Common myeloid progenitor, CD34-positive (primary cell): ENCODE measurements at regions not wholly inside any gene's neighbourhood (a gene's known extent, or its start where the extent isn't known, plus 50 kb on each side); places are given as distances from the start of the nearest gene placed in this dataset.

Source experiments
- CTCF ChIA-PET: fragments of 350-600 bp; sonication (Branson Sonifier 250); formaldehyde crosslinking; loops from one replicate; lab custom pipeline; 2021; ENCODE audit warnings: antibody characterized with exemption; lab: Charles Lee
- POLR2A ChIA-PET: fragments of 350-600 bp; sonication (Branson Sonifier 250); formaldehyde crosslinking; loops from one replicate; lab custom pipeline; 2021; ENCODE audit warnings: antibody characterized with exemption; lab: Charles Lee
- DNase-seq, 3 donors: peaks; one replicate each; pipeline versions ENCODE4 v3.0.0 to v3.0.0-alpha.2; 2013
- H3K27ac ChIP-seq, 2 experiments: 1 replicate in 1 of 2; 2 replicates in 1 of 2; pipeline ENCODE4 v1.7.0; 2013; ENCODE audit warnings: inconsistent platforms in 2 of 2, low read length in 2 of 2, mild to moderate bottlenecking in 2 of 2, low read depth in 1 of 2, moderate library complexity in 1 of 2; ENCODE audit not compliant: severe bottlenecking in 2 of 2, insufficient read depth in 1 of 2, poor library complexity in 1 of 2
- H3K27me3 ChIP-seq, 5 experiments: replicated peaks in 2 of 5; 1 replicate in 3 of 5; 2 replicates in 2 of 5; pipeline versions ENCODE4 v1.6.1 to v1.7.0; 2013; ENCODE audit warnings: low read length in 4 of 5, mild to moderate bottlenecking in 2 of 5, moderate library complexity in 2 of 5, inconsistent platforms in 1 of 5; ENCODE audit not compliant: insufficient read depth in 5 of 5, control insufficient read depth in 4 of 5
- H3K36me3 ChIP-seq, 4 experiments: 1 replicate in 2 of 4; 2 replicates in 2 of 4; pipeline versions ENCODE4 v1.6.1 to v1.7.0; 2013; ENCODE audit warnings: low read length in 3 of 4, control low read depth in 1 of 4, mild to moderate bottlenecking in 1 of 4; ENCODE audit not compliant: control insufficient read depth in 4 of 4, insufficient read depth in 4 of 4
- H3K4me1 ChIP-seq, 4 experiments: 1 replicate in 3 of 4; 2 replicates in 1 of 4; pipeline versions ENCODE4 v1.6.1 to v1.7.1; 2013; ENCODE audit warnings: low read length in 3 of 4, mild to moderate bottlenecking in 3 of 4, control low read depth in 1 of 4, inconsistent platforms in 1 of 4, moderate library complexity in 1 of 4; ENCODE audit not compliant: control insufficient read depth in 4 of 4, insufficient read depth in 4 of 4; ENCODE audit errors: control extremely low read depth in 1 of 4
- H3K4me3 ChIP-seq, 7 experiments: 1 replicate in 4 of 7; 2 replicates in 3 of 7; pipeline versions ENCODE4 v1.5.1 to v1.7.0; 2013; ENCODE audit warnings: mild to moderate bottlenecking in 7 of 7, low read length in 6 of 7, moderate library complexity in 6 of 7, inconsistent platforms in 2 of 7, low read depth in 2 of 7, control low read depth in 1 of 7; ENCODE audit not compliant: insufficient read depth in 4 of 7, control insufficient read depth in 1 of 7; ENCODE audit errors: extremely low read depth in 1 of 7
- H3K9me3 ChIP-seq, 5 experiments: 1 replicate in 4 of 5; 2 replicates in 1 of 5; pipeline versions ENCODE4 v1.6.1 to v1.7.1; 2013; ENCODE audit warnings: low read length in 4 of 5, mild to moderate bottlenecking in 2 of 5, inconsistent platforms in 1 of 5, low read depth in 1 of 5, moderate library complexity in 1 of 5; ENCODE audit not compliant: control insufficient read depth in 4 of 5, insufficient read depth in 2 of 5; ENCODE audit errors: control extremely low read depth in 1 of 5
- WGBS: methylation state at CpG from one replicate; pipeline ENCODE4 v1.1.5; 2013; ENCODE audit not compliant: insufficient coverage; 5-methylcytosine and 5-hydroxymethylcytosine counted together

DNA sequence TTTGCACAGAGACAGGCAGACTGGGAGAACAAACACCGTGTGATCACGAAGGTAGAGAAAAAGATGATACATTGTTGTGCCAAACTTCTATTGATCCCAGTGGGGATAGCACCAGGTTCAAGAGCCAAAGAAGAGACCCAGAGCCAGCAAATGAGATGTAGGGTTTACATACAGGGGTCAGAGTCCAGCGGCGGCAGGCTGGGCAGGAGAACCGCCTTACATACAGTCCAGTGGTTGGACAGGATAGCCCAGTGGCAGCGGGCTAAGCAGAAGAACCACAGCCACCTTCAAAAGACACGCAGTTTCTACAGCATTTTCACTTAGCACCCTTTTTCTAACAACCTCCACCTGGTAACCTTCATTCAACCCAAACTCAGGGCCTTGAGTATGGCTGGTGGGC lies 932.8 kb downstream of the SLC4A3 start:
- Histone ChIP-seq H3K4me3 (no peak overlapping the region), H3K36me3 (no peaks in the 10 kb centered on the region), H3K9me3 (peaks cover 0 to 2% (median 0%) of the 10 kb centered on the region in 5 experiments), H3K27me3 (no peaks in the 10 kb centered on the region), H3K27ac (no peak overlapping the region), H3K4me1 (no peaks in the 10 kb centered on the region)
- 100% methylated on average over 7 of the region's 7 CpGs for WGBS
- ChIA-PET POLR2A (interaction anchor here (0.6 kb wide), 1 partner anchor 568 kb away, joined by 3 read pairs; no protein-coding TSS in a partner anchor), CTCF (no interaction called here)
- no peak for DNase-seq

DNA sequence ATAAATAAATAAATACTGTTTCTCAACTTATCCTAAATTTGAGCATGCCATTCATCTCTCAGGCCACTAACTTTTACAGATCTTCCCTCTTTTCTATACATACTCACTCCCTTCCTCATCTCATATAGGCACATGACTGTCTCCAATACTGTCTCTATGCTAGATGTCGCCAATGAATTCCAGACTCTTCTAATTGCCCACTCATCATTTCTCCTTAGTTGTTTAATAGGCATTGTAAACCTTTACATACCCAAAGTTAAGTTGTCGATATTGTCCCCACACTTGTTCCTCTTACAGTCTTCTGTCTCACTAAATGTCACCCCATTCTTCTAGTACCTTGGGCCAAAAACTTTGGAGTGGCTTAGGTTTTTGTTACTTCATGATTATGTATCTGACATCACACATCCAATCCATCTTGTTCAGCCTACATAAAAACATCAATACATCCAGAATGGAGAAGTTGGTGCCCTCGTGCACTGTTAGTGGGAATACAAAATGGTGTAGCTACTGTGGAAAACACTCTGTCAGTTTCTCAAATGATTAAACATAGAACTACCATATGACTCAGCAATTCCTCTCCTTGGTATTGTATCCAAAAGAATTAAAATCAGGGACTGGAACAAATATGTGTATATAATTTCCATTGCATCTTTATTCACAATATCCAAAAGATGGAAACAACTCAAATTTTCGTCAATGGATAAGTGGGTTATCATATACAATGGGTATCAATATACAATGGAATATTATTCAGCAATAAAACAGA lies 935.1 kb downstream of the SLC4A3 start:
- 83% methylated on average over 1 of the region's 4 CpGs for WGBS
- Histone ChIP-seq H3K27ac (no peak overlapping the region), H3K9me3 (peaks cover 0 to 2% (median 0%) of the 10 kb centered on the region in 5 experiments), H3K4me1 (no peaks in the 10 kb centered on the region), H3K4me3 (no peak overlapping the region), H3K27me3 (no peaks in the 10 kb centered on the region), H3K36me3 (no peaks in the 10 kb centered on the region)
- CTCF ChIA-PET, result no interaction called here
- POLR2A ChIA-PET, result no interaction called here
- no peak for DNase-seq

DNA sequence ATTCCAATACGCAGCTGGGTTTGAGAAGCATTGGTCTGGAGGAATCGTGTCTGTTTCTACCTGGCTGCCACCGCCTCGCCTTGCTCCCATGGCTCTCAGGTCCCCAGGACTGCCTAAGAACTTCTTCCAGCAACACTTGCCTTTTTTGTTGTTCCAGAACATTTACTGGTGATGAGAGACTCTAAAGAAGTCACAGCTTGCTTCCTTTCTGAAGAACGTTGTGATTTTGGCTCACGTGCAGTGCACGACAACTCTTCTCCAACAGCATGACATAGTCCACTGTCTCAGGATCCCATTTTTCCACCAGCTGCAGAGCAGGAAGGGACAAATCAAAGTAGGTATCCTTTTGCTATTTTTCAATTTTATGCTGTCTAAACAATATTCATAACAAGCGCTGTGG lies 940.9 kb downstream of the SLC4A3 start:
- Histone ChIP-seq H3K36me3 (no peaks in the 10 kb centered on the region), H3K27ac (no peak overlapping the region), H3K9me3 (no peaks in the 10 kb centered on the region), H3K4me3 (no peak overlapping the region), H3K4me1 (no peaks in the 10 kb centered on the region), H3K27me3 (no peaks in the 10 kb centered on the region)
- CTCF ChIA-PET, result no interaction called here
- 90% methylated on average over 4 of the region's 8 CpGs for WGBS
- POLR2A ChIA-PET, result no interaction called here
- no peak for DNase-seq

GRCh38 chr2:220569112-220569897 lies 941.9 kb downstream of the SLC4A3 start:
- no peak for DNase-seq
- ChIA-PET CTCF (no interaction called here), POLR2A (no interaction called here)
- Histone ChIP-seq H3K4me1 (no peaks in the 10 kb centered on the region), H3K36me3 (no peaks in the 10 kb centered on the region), H3K9me3 (no peaks in the 10 kb centered on the region), H3K4me3 (no peak overlapping the region), H3K27me3 (no peaks in the 10 kb centered on the region), H3K27ac (no peak overlapping the region)
- 84% methylated on average over 3 of the region's 8 CpGs for WGBS

DNA sequence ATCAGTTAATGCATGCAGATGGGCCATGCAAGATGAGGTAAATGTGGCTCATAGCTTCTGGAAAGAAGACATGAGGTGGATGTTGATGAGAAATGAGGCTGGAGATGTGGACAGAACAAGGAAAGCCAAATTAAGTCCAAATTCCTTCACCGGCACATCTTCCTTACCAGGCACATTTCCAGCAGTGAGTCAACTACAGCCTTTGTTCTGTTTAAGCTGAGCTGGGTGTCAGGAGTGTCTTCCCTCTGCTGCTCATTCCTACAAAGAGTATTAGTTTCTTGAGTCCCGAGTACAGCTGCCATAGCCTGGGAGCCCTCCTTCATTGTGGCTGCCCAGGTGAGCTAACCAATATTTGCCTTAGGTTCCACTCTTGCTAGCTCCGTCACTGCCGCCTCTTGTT lies 945.0 kb downstream of the SLC4A3 start:
- Histone ChIP-seq H3K27me3 (no peaks in the 10 kb centered on the region), H3K4me3 (no peak overlapping the region), H3K36me3 (no peaks in the 10 kb centered on the region), H3K9me3 (no peaks in the 10 kb centered on the region), H3K27ac (no peak overlapping the region), H3K4me1 (no peaks in the 10 kb centered on the region)
- WGBS, result 92% methylated on average over 2 of the region's 4 CpGs
- ChIA-PET CTCF (no interaction called here), POLR2A (no interaction called here)
- no peak for DNase-seq

- Histone ChIP-seq H3K27me3 (no peaks in the 10 kb centered on the region), H3K36me3 (no peaks in the 10 kb centered on the region), H3K9me3 (no peaks in the 10 kb centered on the region), H3K4me1 (no peaks in the 10 kb centered on the region), H3K4me3 (no peak overlapping the region), H3K27ac (no peak overlapping the region)
- ChIA-PET CTCF (interaction anchor here (0.6 kb wide), 1 partner anchor 235 kb away, joined by 4 read pairs; no protein-coding TSS in a partner anchor), POLR2A (no interaction called here)
- no CpG with 5 or more reads among the region's 2 CpGs for WGBS
- DNase-seq, result no peak
These were observed 946.6 kb downstream of the SLC4A3 start for GRCh38 chr2:220574038-220574437.

DNA sequence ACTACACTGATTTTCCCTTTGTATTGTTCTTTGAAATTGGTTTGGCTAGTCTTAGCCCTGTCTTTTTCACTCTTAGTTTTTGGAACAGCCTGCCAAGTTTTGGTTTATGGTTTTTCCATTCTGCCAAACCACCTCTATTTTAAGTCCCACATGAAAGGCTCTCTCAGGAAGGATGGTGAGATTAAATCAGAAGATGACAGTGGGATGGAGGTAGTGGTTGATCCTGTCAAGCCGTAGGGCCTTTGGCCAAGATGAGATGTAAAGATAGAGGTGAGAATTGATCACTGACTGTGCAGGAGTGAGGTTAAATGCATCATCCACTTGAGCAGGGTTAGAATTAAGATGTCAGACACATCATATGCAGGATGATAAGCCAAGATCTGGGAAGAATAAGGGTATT lies 948.5 kb downstream of the SLC4A3 start:
- Histone ChIP-seq H3K9me3 (no peaks in the 10 kb centered on the region), H3K36me3 (no peaks in the 10 kb centered on the region), H3K27ac (no peak overlapping the region), H3K27me3 (no peaks in the 10 kb centered on the region), H3K4me3 (no peak overlapping the region), H3K4me1 (no peaks in the 10 kb centered on the region)
- no peak for DNase-seq
- POLR2A ChIA-PET, result no interaction called here
- CTCF ChIA-PET, result no interaction called here
- 87% methylated on average over 1 of the region's 1 CpG for WGBS
